Testis (tissue), 2 donors: ENCODE measurements at regions not wholly inside any gene's neighbourhood (a gene's known extent, or its start where the extent isn't known, plus 50 kb on each side); places are given as distances from the start of the nearest gene placed in this dataset.
"Not testable (repeated sequence)": the region's sequence is repeated elsewhere in the genome, so short reads cannot be mapped to it uniquely, and the experiment has no call there.

Source experiments
- DNase-seq: peaks from one replicate; pipeline ENCODE4 v3.0.0-alpha.2; 2019
- H3K27ac ChIP-seq, 2 donors: fragments of 200-600 bp; sonication (generic); one replicate each; pipeline ENCODE4 v1.5.1; 2019
- H3K27me3 ChIP-seq: fragments of 200-600 bp; sonication (generic); one replicate; pipeline ENCODE4 v1.5.1; 2019
- H3K36me3 ChIP-seq: fragments of 200-600 bp; sonication (generic); one replicate; pipeline ENCODE4 v1.5.1; 2017; ENCODE audit warnings: low read depth; ENCODE audit errors: missing control alignments
- H3K4me1 ChIP-seq: fragments of 200-600 bp; sonication (generic); one replicate; pipeline ENCODE4 v1.5.1; 2019
- H3K4me3 ChIP-seq, 2 donors: fragments of 200-600 bp; sonication (generic); one replicate each; pipeline ENCODE4 v1.5.1; 2017 to 2019
- H3K9me3 ChIP-seq: fragments of 200-600 bp; sonication (generic); one replicate; pipeline ENCODE4 v1.5.1; 2017
- CTCF ChIP-seq, 3 experiments: fragments of 450-650 bp in 2 of 3; fragments of 200-600 bp in 1 of 3; sonication (generic) in 1 of 3; IDR thresholded peaks; one replicate each; pipeline ENCODE4 v1.5.1; 2016 to 2019; ENCODE audit warnings: antibody characterized with exemption in 3 of 3, mild to moderate bottlenecking in 2 of 3, moderate library complexity in 1 of 3
- POLR2A ChIP-seq: fragments of 450-650 bp; IDR thresholded peaks from one replicate; pipeline ENCODE4 v1.6.1; 2017; ENCODE audit warnings: antibody characterized with exemption, mild to moderate bottlenecking, moderate library complexity
- WGBS, 2 donors: methylation state at CpG; one replicate each; pipeline ENCODE4 v1.1.5; 2018; 5-methylcytosine and 5-hydroxymethylcytosine counted together
- intact Hi-C: fragments of 100-400 bp; cut with DNase I; formaldehyde crosslinking; loops from one replicate; pipeline ENCODE4 v1.15.1; 2023; ENCODE audit warnings: low total_unique reads

- WGBS, 2 donors: 97 to 98% methylated on average over 1 of the region's 1 CpG
- TF ChIP-seq POLR2A: no peak
- Histone ChIP-seq H3K4me3 (no peak overlapping the region), H3K4me1 (no peaks in the 10 kb centered on the region), H3K27me3 (no peaks in the 10 kb centered on the region), H3K27ac (no peak overlapping the region), H3K36me3 (no peaks in the 10 kb centered on the region), H3K9me3 (no peaks in the 10 kb centered on the region)
- no peak for DNase-seq
- intact Hi-C loops: no loop called here
Observed at GRCh38 chr5:99589424-99589823, 660.6 kb upstream of the CHD1 start.

DNA sequence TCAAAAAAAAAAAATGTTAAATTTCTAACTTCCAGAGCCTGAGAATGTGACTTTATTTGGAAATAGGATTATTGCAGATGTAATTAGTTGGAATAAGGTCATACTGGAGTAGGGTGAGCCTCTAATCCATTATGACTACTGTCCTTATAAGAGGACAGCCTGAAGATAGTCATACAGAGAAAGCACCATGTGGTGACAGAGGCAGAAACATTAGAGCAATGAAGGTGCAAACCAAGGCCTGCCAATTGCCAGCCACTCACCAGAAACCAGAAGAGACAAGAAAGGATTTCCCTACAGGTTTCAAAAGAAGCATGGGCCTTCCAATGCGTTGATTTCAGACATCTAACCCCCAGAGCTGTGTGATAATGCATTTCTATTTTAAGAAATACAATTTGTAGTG lies 659.2 kb upstream of the CHD1 start:
- Histone ChIP-seq H3K4me3 (no peak overlapping the region), H3K27me3 (no peaks in the 10 kb centered on the region), H3K4me1 (no peaks in the 10 kb centered on the region), H3K36me3 (no peaks in the 10 kb centered on the region), H3K27ac (no peak overlapping the region), H3K9me3 (no peaks in the 10 kb centered on the region)
- no peak for DNase-seq
- TF ChIP-seq POLR2A (no peak), CTCF (IDR thresholded peaks at IDR 0.05) (no peak)
- 81 to 100% methylated on average over 1 of the region's 1 CpG for WGBS, 2 donors
- intact Hi-C loops: no loop called here

DNA sequence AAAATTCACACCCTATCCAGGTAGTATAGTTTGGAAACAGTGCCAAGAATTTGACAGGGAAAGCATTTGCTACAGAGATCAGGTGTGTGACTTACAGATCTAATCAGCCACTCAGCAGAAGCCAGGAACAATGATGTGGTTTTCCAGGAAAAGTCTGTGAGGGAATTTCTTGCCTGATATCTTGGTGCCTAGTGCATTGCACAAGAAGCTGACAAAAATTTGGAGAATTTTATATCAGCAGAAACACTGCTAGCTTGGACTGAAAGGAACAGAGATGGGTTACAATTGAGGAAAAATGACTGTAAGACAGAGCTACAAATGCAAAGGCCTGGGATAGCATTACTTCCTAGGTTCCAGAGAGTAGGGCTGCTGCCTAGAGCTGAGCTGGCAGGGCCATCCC lies 658.1 kb upstream of the CHD1 start:
- no peaks in the 10 kb centered on the region for H3K4me1 ChIP-seq
- intact Hi-C loops: no loop called here
- H3K36me3 ChIP-seq: no peaks in the 10 kb centered on the region
- TF ChIP-seq CTCF (IDR thresholded peaks at IDR 0.05) (no peak), POLR2A (no peak)
- H3K27ac ChIP-seq: no peak overlapping the region
- no peaks in the 10 kb centered on the region for H3K27me3 ChIP-seq
- DNase-seq: no peak
- no peaks in the 10 kb centered on the region for H3K9me3 ChIP-seq
- no peak overlapping the region for H3K4me3 ChIP-seq

DNA sequence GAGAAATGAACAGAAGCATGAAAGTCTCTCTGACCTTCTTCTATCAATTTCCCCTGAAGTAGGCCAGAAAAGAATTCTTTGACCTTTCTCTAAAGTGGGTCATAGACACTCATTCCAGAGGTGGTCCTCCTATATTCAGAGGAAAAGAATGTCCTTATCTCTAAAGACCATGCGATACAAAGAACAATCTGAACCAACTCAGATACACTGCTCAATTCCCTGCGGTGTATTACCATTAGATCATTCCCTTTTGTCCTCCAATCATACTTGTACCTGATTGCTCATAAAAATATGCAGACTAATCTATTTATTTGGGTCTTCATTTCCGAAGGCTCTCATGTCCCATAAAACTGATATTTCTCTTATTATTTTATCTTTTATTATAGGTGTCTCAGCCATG lies 652.4 kb upstream of the CHD1 start:
- intact Hi-C loops, H3K4me1 ChIP-seq, H3K9me3 ChIP-seq, H3K4me3 ChIP-seq, H3K36me3 ChIP-seq, H3K27ac ChIP-seq, H3K27me3 ChIP-seq, DNase-seq: not testable (repeated sequence)
- 56 to 64% methylated on average over 3 of the region's 3 CpGs for WGBS, 2 donors

GRCh38 chr5:99562937-99563627 lies 634.3 kb upstream of the CHD1 start:
- H3K36me3 ChIP-seq, H3K4me3 ChIP-seq, H3K27me3 ChIP-seq, DNase-seq, intact Hi-C loops, H3K9me3 ChIP-seq, H3K4me1 ChIP-seq, H3K27ac ChIP-seq: not testable (repeated sequence)
- 90 to 92% methylated on average over 15 of the region's 15 CpGs for WGBS, 2 donors

GRCh38 chr5:99553211-99553810 lies 624.5 kb upstream of the CHD1 start:
- H3K4me3 ChIP-seq: no peak overlapping the region
- no peaks in the 10 kb centered on the region for H3K27me3 ChIP-seq
- H3K4me1 ChIP-seq: no peaks in the 10 kb centered on the region
- no peak overlapping the region for H3K27ac ChIP-seq
- intact Hi-C loops: no loop called here
- TF ChIP-seq CTCF (IDR thresholded peaks at IDR 0.05): no peak
- TF ChIP-seq POLR2A: no peak
- no peak for DNase-seq
- no peaks in the 10 kb centered on the region for H3K9me3 ChIP-seq
- H3K36me3 ChIP-seq: no peaks in the 10 kb centered on the region
- WGBS, 2 donors: 61 to 91% methylated on average over 1 of the region's 1 CpG
